ENCODE measurements at regions not wholly inside any gene's neighbourhood (a gene's known extent, or its start where the extent isn't known, plus 50 kb on each side); places are given as distances from the start of the nearest gene placed in this dataset.

DNA sequence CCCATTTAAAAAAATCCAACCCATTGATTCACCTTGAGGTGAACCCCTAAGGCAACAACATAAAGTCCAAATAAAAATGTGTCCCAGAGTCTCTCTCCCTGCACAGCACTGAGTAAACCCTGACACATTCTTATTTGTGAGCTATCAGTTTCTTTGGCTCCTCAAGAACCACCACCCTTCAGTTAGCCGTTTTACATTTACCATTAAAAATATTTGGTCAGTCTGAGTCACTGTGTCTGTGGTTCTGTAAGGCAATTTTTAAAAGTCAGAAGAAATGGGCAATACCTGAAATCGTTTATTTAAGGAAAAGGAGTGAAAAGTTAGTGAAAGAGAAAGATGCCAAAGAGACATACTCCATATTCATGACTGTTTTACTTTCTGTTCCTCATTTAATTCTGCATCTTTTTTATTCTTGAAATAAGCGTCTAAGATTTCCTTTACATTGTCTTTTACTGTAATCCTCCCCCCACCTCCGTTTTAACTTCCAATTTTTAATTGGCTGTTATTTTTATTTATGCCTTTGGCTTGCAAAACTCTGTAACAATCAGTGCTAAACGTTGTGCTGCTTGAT is 91.7 kb upstream of the IVNS1ABP start:
- H3K4me1 Mint-ChIP-seq = peaks cover 28% of the 10 kb centered on the region
- H3K36me3 Mint-ChIP-seq (ENCODE audit: low read depth) = no peaks in the 10 kb centered on the region
- H3K27ac Mint-ChIP-seq = peak overlapping the region; percentile 14

DNA sequence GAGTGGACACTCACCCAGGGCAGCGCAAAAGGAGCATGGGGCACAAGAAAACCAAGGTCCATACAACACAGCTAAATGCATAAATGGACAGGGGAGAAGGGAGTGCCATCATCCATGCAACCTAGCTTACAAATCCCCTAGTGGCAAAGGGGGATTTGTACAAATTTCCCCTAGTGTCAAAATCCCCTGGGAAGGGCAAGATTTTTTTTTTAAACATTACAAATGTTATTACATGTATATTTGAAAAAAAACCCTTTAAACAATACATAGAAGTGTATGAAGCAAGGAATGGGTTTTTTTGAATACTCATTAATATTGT is 89.6 kb upstream of the IVNS1ABP start:
- Mint-ChIP-seq H3K36me3 (ENCODE audit: low read depth) (no peaks in the 10 kb centered on the region), H3K9me3 (peaks cover 12% of the 10 kb centered on the region), H3K27ac (no peak overlapping the region), H3K4me1 (peaks cover 28% of the 10 kb centered on the region), H3K27me3 (no peaks in the 10 kb centered on the region), H3K4me3 (no peak overlapping the region)
- no peak for ATAC-seq
- DNase-seq = no peak

More for the DNA sequence above, 91.7 kb upstream of the IVNS1ABP start:
- Mint-ChIP-seq H3K9me3 (peaks cover 12% of the 10 kb centered on the region), H3K4me3 (no peak overlapping the region), H3K27me3 (no peaks in the 10 kb centered on the region)
- no peak for ATAC-seq
- no peak for DNase-seq

DNA sequence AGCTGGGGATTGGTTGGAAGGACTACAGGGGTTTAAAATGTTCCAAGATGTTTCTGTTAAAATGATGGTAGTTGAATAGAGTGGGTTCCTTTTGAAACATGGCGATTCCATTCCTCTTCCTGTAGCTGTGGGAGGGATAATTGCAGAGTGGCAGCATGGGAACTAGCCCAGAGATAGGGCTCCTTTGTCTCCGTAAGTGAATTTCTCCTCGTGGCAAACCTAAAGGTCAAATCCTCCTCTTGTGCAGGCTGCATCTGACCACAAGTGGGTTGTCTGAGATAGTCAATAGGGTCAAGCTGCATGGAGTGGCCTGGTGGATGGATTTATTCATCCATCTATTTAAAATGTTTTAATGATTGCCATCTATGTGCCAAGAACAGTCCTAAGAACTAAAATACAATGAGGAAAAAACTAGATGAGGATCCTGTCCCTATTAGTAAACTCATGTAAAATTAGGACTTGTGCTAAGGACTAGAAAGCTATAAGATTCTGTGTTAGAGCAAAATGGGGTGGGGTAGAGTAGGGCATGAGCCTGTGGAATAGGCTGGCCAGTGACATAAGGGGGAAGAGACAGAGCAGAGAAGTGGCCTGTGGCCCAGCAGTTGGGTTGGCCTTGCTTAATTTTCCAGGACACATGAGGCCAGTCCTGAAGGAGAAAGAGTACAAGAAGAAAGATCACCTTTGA is 89.1 kb upstream of the IVNS1ABP start:
- H3K27me3 Mint-ChIP-seq = no peaks in the 10 kb centered on the region
- ATAC-seq = no peak
- no peak overlapping the region for H3K4me3 Mint-ChIP-seq
- H3K36me3 Mint-ChIP-seq (ENCODE audit: low read depth) = no peaks in the 10 kb centered on the region
- H3K4me1 Mint-ChIP-seq = peaks cover 28% of the 10 kb centered on the region
- peak overlapping the region; percentile 8 for H3K27ac Mint-ChIP-seq
- no peak for DNase-seq
- H3K9me3 Mint-ChIP-seq = peaks cover 12% of the 10 kb centered on the region

DNA sequence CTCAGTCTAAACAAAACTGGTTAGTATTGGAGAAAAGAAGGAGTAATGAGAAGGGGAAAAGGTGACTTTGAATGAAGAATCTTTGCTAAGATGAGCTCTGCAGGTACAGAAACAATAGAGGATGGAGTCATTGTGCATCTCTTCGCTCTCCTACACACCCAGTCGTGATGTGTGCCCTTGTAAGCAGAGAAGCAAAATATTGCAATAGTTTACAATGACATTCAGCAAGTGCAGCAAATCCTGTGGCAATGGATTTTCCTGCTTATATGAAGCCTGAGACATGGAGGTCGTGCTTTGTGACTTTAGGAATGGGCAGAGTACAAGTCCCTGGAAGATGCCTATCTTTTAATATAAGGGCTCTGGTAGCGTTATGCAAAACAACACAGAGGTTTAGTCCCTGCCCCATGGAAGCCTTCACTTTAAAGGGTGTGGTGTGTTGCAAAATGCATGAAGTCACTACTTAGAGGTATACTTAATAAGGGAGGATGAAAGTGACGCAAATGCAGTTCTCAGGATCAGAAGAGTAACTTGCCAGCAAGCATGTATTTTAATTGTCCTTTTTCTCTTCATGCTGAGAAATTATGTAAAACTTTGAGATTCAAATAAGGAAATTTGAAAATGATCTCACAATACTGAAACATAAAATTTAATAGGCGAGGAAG is 88.0 kb upstream of the IVNS1ABP start:
- no peak overlapping the region for H3K4me3 Mint-ChIP-seq
- DNase-seq (no peak), ATAC-seq (no peak)
- no peaks in the 10 kb centered on the region for H3K36me3 Mint-ChIP-seq (ENCODE audit: low read depth)
- H3K9me3 Mint-ChIP-seq = peaks cover 12% of the 10 kb centered on the region
- H3K4me1 Mint-ChIP-seq = peaks cover 28% of the 10 kb centered on the region
- H3K27ac Mint-ChIP-seq = peak overlapping the region; percentile 24
- no peaks in the 10 kb centered on the region for H3K27me3 Mint-ChIP-seq

DNA sequence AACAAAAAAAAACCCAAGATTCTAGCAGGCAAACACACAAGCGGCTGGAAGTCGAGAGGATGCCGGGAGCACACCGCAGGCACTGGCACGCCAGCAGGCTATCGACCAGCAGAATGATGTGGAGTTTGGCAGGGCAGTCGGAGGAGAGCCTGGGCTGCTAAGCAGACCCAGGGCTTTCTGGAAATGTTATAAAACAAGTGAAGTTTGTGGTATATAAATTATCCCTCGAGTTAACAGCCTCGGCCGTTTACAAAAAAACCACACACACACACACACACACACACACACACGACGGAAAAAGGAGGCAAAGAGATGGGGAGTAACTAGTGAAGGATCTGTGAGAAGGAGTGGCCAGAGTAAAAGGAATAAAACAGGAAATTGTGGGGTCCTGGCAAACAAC is 87.2 kb upstream of the IVNS1ABP start:
- Mint-ChIP-seq H3K4me3 (no peak overlapping the region), H3K9me3 (peaks cover 12% of the 10 kb centered on the region), H3K27ac (no peak overlapping the region), H3K27me3 (no peaks in the 10 kb centered on the region), H3K4me1 (peaks cover 26% of the 10 kb centered on the region), H3K36me3 (ENCODE audit: low read depth) (no peaks in the 10 kb centered on the region)
- ATAC-seq (no peak), DNase-seq (no peak)

DNA sequence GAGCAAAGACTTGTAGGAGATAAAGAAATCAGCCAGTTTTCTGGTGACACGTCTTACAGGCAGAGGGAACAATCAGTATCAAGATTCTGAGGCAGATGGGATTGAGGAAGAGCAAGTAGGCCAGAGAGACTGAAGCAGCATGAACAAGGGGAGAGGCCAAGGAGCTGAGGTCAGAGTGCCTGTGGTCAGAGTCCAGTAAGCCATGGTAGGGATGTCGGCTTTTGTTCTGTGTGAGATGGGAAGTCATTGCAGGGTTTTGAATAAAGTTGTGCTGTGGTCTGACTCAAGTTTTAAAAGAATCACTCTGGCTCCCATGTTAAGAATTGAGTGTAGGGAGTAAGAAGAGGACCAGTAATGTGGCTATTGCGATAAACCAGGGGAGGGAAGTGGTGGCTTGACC is 85.9 kb upstream of the IVNS1ABP start:
- DNase-seq (no peak), ATAC-seq (no peak)
- H3K4me3 Mint-ChIP-seq = no peak overlapping the region
- peaks cover 5% of the 10 kb centered on the region for H3K9me3 Mint-ChIP-seq
- no peak overlapping the region for H3K27ac Mint-ChIP-seq
- H3K4me1 Mint-ChIP-seq = peaks cover 23% of the 10 kb centered on the region
- H3K36me3 Mint-ChIP-seq (ENCODE audit: low read depth) = no peaks in the 10 kb centered on the region
- H3K27me3 Mint-ChIP-seq = no peaks in the 10 kb centered on the region

DNA sequence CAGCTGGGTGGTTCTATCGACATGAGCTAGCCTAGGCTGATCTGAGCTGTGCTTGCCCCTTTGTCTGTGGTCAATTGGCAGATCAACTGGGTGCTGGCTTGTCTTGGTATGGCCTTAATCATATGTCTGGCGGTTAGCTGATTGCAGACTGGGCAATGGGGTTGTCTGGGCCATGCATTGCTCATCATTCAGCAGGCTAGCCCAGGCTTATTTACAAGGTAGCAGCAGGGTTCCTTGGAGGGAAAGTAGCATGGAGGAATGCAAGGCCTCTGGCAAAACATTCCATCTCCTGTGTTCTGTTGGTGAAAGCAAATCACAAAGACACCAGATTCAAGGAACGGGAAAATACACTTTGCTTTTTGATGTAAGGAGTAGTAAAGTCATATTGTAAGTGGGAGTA is 84.0 kb upstream of the IVNS1ABP start:
- ATAC-seq = no peak
- peaks cover 17% of the 10 kb centered on the region for H3K4me1 Mint-ChIP-seq
- H3K27me3 Mint-ChIP-seq = no peaks in the 10 kb centered on the region
- H3K9me3 Mint-ChIP-seq = no peaks in the 10 kb centered on the region
- H3K27ac Mint-ChIP-seq = no peak overlapping the region
- no peak for DNase-seq
- no peaks in the 10 kb centered on the region for H3K36me3 Mint-ChIP-seq (ENCODE audit: low read depth)
- H3K4me3 Mint-ChIP-seq = no peak overlapping the region

DNA sequence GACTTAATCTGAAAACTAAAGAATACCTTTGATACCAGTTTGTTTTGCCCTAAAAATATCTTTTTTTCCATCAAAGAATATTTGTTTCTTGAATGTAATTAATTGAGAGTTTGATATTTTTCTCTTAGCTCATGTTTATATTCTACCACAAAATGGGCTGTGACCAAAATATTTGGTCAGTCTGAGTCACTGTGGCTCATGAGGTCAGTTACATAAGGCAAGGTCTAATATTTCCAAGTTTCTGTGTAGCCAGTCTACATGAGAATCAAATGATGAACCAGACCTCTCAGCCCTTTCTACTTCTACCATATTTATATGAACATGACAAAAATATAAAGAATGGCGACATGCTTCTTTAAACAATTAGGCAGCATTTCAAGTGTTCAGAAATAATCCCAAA is 83.0 kb upstream of the IVNS1ABP start:
- Mint-ChIP-seq H3K4me1 (peaks cover 8% of the 10 kb centered on the region), H3K27me3 (no peaks in the 10 kb centered on the region), H3K36me3 (ENCODE audit: low read depth) (no peaks in the 10 kb centered on the region), H3K9me3 (no peaks in the 10 kb centered on the region), H3K27ac (no peak overlapping the region), H3K4me3 (no peak overlapping the region)
- DNase-seq (no peak), ATAC-seq (no peak)

DNA sequence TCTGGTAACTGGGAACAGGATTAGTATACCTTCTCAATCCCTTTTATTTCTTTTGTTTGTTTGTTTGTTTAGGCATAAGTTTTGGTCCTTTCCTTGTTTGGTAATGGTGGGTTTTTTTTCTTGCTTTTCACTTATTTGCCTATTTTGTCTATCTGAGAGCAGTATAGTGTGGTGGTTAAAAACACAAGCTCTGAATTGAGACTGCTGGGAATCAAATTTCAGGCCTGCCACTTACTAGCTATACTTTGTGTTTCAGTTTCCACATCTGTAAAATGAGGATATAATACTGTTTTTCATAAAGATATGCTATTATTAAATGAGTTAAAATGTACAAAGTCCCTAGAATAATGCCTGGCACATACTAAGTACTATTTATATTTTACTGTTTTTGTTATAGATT is 81.6 kb upstream of the IVNS1ABP start:
- H3K9me3 Mint-ChIP-seq = no peaks in the 10 kb centered on the region
- no peaks in the 10 kb centered on the region for H3K27me3 Mint-ChIP-seq
- no peak overlapping the region for H3K27ac Mint-ChIP-seq
- H3K4me1 Mint-ChIP-seq = peaks cover 2% of the 10 kb centered on the region
- ATAC-seq = no peak
- DNase-seq = no peak
- no peaks in the 10 kb centered on the region for H3K36me3 Mint-ChIP-seq (ENCODE audit: low read depth)
- H3K4me3 Mint-ChIP-seq = no peak overlapping the region

DNA sequence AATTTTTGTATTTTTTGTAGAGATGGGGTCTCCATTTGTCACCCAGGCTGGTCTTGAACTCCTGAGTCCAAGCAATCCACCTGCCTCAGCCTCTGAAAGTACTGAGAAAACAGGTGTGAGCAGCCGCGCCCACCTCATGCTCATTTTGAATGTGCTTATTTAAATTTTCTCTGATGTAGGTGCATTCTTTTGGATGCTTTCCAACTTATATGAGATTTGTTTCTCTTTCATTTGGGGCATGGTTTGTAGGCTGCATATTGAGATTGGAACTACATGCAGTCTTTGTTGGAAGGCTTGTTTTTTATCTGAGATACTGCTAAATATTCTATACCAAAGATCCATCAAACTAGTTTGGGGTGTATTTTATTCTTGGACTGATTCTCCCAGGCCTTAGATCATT is 81.0 kb upstream of the IVNS1ABP start:
- Mint-ChIP-seq H3K36me3 (ENCODE audit: low read depth) (no peaks in the 10 kb centered on the region), H3K4me3 (no peak overlapping the region), H3K9me3 (no peaks in the 10 kb centered on the region), H3K27me3 (no peaks in the 10 kb centered on the region), H3K27ac (no peak overlapping the region), H3K4me1 (peaks cover 2% of the 10 kb centered on the region)
- DNase-seq (no peak), ATAC-seq (no peak)

DNA sequence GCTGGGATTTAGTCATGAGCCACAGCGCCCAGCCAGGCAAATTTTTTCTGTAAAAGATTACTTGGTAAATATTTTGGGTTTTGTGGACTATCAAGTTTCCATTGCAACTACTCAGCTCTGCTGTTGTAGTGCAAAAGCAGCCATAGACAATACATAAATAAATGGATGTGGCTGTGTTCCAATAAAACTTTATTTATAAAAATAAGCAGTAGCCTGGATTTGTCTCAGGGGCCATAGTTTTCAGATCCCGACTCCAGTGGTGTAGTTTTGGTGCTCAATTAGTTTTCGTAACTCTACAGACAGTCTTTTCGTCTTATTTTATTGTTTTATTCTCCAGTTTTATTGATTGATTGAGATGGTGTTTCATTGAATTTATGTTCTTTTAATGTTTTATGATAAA is 80.1 kb upstream of the IVNS1ABP start:
- no peak overlapping the region for H3K4me3 Mint-ChIP-seq
- no peaks in the 10 kb centered on the region for H3K27me3 Mint-ChIP-seq
- H3K27ac Mint-ChIP-seq = no peak overlapping the region
- H3K36me3 Mint-ChIP-seq (ENCODE audit: low read depth) = no peaks in the 10 kb centered on the region
- no peaks in the 10 kb centered on the region for H3K9me3 Mint-ChIP-seq
- ATAC-seq (no peak), DNase-seq (no peak)
- H3K4me1 Mint-ChIP-seq = peaks cover 2% of the 10 kb centered on the region

DNA sequence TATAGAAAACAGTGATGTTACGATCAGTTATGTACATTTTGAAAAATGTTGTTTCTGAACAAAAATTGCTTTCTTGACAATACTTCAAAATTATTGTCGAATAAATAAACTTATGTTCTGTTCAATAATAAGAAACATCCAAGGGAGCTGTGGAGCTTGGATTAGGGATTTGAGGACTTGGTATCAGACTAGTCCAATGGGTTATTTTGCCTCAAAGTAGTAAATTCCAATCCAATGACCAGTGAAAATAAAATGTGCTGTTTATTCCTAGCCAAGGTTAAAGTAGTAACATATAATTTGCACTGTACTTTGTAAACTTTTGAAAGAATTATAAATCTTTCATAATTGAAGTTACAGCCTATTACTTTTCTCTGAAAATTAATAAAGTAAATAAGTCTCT is 79.1 kb upstream of the IVNS1ABP start:
- H3K4me1 Mint-ChIP-seq = peaks cover 2% of the 10 kb centered on the region
- DNase-seq (no peak), ATAC-seq (no peak)
- no peak overlapping the region for H3K27ac Mint-ChIP-seq
- H3K27me3 Mint-ChIP-seq = no peaks in the 10 kb centered on the region
- H3K36me3 Mint-ChIP-seq (ENCODE audit: low read depth) = no peaks in the 10 kb centered on the region
- no peak overlapping the region for H3K4me3 Mint-ChIP-seq
- H3K9me3 Mint-ChIP-seq = no peaks in the 10 kb centered on the region

DNA sequence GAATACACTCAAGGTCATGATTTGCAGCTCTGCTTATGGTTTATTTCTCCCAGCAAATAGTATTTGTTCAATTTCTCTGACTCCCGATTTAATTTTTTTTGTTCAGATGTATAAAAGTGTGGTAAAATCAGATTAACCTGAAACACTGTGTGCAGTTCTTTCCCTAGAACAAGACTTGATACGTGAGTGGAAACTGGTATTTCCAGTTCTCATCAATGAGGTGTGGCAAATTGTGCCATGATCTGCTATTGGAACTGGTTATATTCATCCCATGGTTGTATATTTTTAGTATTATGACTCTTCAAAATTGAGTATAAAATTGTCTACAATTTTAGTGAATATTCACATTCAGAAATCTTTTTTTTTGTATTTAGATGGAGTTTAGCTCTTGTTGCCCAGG is 76.8 kb upstream of the IVNS1ABP start:
- ATAC-seq = no peak
- no peak for DNase-seq
- no peaks in the 10 kb centered on the region for H3K27me3 Mint-ChIP-seq
- H3K4me3 Mint-ChIP-seq = no peak overlapping the region
- no peaks in the 10 kb centered on the region for H3K36me3 Mint-ChIP-seq (ENCODE audit: low read depth)
- no peaks in the 10 kb centered on the region for H3K9me3 Mint-ChIP-seq
- H3K4me1 Mint-ChIP-seq = peaks cover 2% of the 10 kb centered on the region
- H3K27ac Mint-ChIP-seq = no peak overlapping the region

DNA sequence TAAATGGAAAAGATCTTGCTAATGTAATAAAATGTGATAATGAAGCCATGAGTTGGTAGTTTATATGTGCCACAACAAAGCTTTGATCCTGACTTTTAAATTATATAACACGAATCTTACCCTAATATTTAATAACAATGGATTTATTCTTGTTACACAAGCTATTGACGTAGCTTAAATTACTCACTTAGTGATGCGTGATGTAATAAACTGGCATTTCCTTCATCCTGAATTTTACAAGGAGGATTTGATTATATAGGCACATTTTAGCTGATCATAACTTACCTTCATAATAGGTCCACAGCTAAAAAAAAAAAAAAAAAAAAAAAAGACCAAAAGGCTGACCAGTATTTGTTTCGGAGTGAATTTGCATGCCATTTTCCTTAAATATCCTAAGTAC is 76.2 kb upstream of the IVNS1ABP start:
- no peaks in the 10 kb centered on the region for H3K9me3 Mint-ChIP-seq
- H3K27me3 Mint-ChIP-seq = no peaks in the 10 kb centered on the region
- no peak overlapping the region for H3K4me3 Mint-ChIP-seq
- peaks cover 2% of the 10 kb centered on the region for H3K4me1 Mint-ChIP-seq
- ATAC-seq = no peak
- no peak overlapping the region for H3K27ac Mint-ChIP-seq
- DNase-seq = no peak
- H3K36me3 Mint-ChIP-seq (ENCODE audit: low read depth) = no peaks in the 10 kb centered on the region

DNA sequence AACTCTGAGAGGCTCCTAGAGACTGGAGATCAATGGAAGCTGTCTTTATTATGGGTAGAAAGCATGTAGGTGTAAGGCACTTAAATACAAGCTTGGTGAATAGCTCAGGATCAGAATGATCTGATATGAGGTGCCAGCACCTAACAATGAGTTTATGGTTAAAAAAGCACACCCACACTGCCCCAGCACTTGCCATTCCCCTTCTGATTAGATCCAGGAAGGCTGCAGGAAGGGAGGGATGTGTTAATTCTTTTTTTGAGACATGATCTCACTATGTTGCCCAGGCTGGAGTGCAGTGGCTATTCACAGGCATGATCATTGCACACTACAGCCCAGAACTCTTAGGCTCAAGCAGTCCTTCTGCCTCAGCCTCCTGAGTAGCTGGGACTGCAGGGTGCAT is 71.8 kb upstream of the IVNS1ABP start:
- Mint-ChIP-seq H3K27ac (no peak overlapping the region), H3K36me3 (ENCODE audit: low read depth) (no peaks in the 10 kb centered on the region), H3K4me1 (no peaks in the 10 kb centered on the region), H3K9me3 (no peaks in the 10 kb centered on the region), H3K27me3 (no peaks in the 10 kb centered on the region), H3K4me3 (no peak overlapping the region)
- ATAC-seq (no peak), DNase-seq (no peak)

Measured in activated naive CD8-positive, alpha-beta T cell treated with anti-CD3 and anti-CD28 coated beads, Interleukin-2, amount 50 U/mL, for 24 hours (primary cell).